ENCODE measurements at regions not wholly inside any gene's neighbourhood (a gene's known extent, or its start where the extent isn't known, plus 50 kb on each side); places are given as distances from the start of the nearest gene placed in this dataset.

GRCh38 chr12:19012965-19013364, 116.6 kb upstream of the PLEKHA5 start:
- Histone ChIP-seq H3K4me3 (ENCODE audit: low read length) (no peak overlapping the region), H3K9ac (ENCODE audit: low read length) (no peak overlapping the region), H3F3A (ENCODE audit: low read length, unreplicated experiment) (no peaks in the 10 kb centered on the region), H3K27me3 (ENCODE audit: low read length) (no peaks in the 10 kb centered on the region), H3K79me2 (ENCODE audit: low read length) (no peaks in the 10 kb centered on the region), H3K36me3 (ENCODE audit: low read depth, low read length) (no peaks in the 10 kb centered on the region), H3K27ac (ENCODE audit: low read length) (0 out of 2 replicates have a peak overlapping the region, but pooled peaks have one; percentile 3), H3K4me1 (ENCODE audit: insufficient read depth, low read length) (peaks cover 17% of the 10 kb centered on the region), H3K9me2 (replicated peaks; ENCODE audit: low read length) (no peaks in the 10 kb centered on the region; the same call in 1 of the 2 replicates), H4K20me1 (ENCODE audit: low read length) (no peaks in the 10 kb centered on the region), H3K9me3 (ENCODE audit: low read length) (no peaks in the 10 kb centered on the region), H2AFZ (ENCODE audit: low read length) (no peak overlapping the region), H3K4me2 (ENCODE audit: low read length) (0 out of 2 replicates have a peak overlapping the region, but pooled peaks have one; percentile 0)
- no peak for TF ChIP-seq EZH2 (IDR thresholded peaks at IDR 0.05; ENCODE audit: low read length, unreplicated experiment)
- TF ChIP-seq EZH2phosphoT487 (IDR thresholded peaks at IDR 0.05; ENCODE audit: borderline replicate concordance, low read length), result no peak
- TF ChIP-seq, protein P1, sequence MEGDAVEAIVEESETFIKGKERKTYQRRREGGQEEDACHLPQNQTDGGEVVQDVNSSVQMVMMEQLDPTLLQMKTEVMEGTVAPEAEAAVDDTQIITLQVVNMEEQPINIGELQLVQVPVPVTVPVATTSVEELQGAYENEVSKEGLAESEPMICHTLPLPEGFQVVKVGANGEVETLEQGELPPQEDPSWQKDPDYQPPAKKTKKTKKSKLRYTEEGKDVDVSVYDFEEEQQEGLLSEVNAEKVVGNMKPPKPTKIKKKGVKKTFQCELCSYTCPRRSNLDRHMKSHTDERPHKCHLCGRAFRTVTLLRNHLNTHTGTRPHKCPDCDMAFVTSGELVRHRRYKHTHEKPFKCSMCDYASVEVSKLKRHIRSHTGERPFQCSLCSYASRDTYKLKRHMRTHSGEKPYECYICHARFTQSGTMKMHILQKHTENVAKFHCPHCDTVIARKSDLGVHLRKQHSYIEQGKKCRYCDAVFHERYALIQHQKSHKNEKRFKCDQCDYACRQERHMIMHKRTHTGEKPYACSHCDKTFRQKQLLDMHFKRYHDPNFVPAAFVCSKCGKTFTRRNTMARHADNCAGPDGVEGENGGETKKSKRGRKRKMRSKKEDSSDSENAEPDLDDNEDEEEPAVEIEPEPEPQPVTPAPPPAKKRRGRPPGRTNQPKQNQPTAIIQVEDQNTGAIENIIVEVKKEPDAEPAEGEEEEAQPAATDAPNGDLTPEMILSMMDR (conservative IDR thresholded peaks at IDR 0.05; ENCODE audit: low read depth, low read length), result no peak
- ATAC-seq (peak; percentile 51), DNase-seq (peak; percentile 39)
- intact Hi-C loops (cut with micrococcal nuclease), result loop anchor here (10.0 kb wide), 1 partner anchor 148 kb away; no protein-coding TSS in a partner anchor
- no TSS peak for BruUV-seq (replicated peaks)
- CTCF ChIA-PET, result no interaction called here
- POLR2A ChIA-PET (ENCODE audit: unreplicated experiment), result no interaction called here

GRCh38 chr12:19014240-19014639, 115.3 kb upstream of the PLEKHA5 start:
- H3K4me2 ChIP-seq (ENCODE audit: low read length), result no peak overlapping the region
- CTCF ChIA-PET, result no interaction called here
- no peaks in the 10 kb centered on the region for H3K9me3 ChIP-seq (ENCODE audit: low read length)
- H3K4me1 ChIP-seq (ENCODE audit: insufficient read depth, low read length), result peaks cover 28% of the 10 kb centered on the region
- no TSS peak for BruUV-seq (replicated peaks)
- no peaks in the 10 kb centered on the region; the same call in 1 of the 2 replicates for H3K9me2 ChIP-seq (replicated peaks; ENCODE audit: low read length)
- H3K27ac ChIP-seq (ENCODE audit: low read length), result no peak overlapping the region
- H3F3A ChIP-seq (ENCODE audit: low read length, unreplicated experiment), result no peaks in the 10 kb centered on the region
- no peaks in the 10 kb centered on the region for H3K79me2 ChIP-seq (ENCODE audit: low read length)
- POLR2A ChIA-PET (ENCODE audit: unreplicated experiment), result no interaction called here
- DNase-seq, result no peak
- H3K4me3 ChIP-seq (ENCODE audit: low read length), result no peak overlapping the region
- H2AFZ ChIP-seq (ENCODE audit: low read length), result no peak overlapping the region
- no peak for ATAC-seq
- H4K20me1 ChIP-seq (ENCODE audit: low read length), result no peaks in the 10 kb centered on the region
- no peaks in the 10 kb centered on the region for H3K27me3 ChIP-seq (ENCODE audit: low read length)
- intact Hi-C loops (cut with micrococcal nuclease), result loop anchor here (10.0 kb wide), 1 partner anchor 149 kb away; no protein-coding TSS in a partner anchor
- H3K36me3 ChIP-seq (ENCODE audit: low read depth, low read length), result no peaks in the 10 kb centered on the region
- no peak for TF ChIP-seq EZH2 (IDR thresholded peaks at IDR 0.05; ENCODE audit: low read length, unreplicated experiment)
- TF ChIP-seq EZH2phosphoT487 (IDR thresholded peaks at IDR 0.05; ENCODE audit: borderline replicate concordance, low read length), result no peak
- no peak overlapping the region for H3K9ac ChIP-seq (ENCODE audit: low read length)

- ChIA-PET POLR2A (ENCODE audit: unreplicated experiment) (no interaction called here), CTCF (no interaction called here)
- no peaks in the 10 kb centered on the region for H3K79me2 ChIP-seq (ENCODE audit: low read length)
- no peak overlapping the region for H3K4me3 ChIP-seq (ENCODE audit: low read length)
- no TSS peak for BruUV-seq (replicated peaks)
- H4K20me1 ChIP-seq (ENCODE audit: low read length), result no peaks in the 10 kb centered on the region
- no peaks in the 10 kb centered on the region for H3K9me3 ChIP-seq (ENCODE audit: low read length)
- H3K36me3 ChIP-seq (ENCODE audit: low read depth, low read length), result no peaks in the 10 kb centered on the region
- no peaks in the 10 kb centered on the region for H3K27me3 ChIP-seq (ENCODE audit: low read length)
- H3K4me2 ChIP-seq (ENCODE audit: low read length), result no peak overlapping the region
- no peaks in the 10 kb centered on the region for H3F3A ChIP-seq (ENCODE audit: low read length, unreplicated experiment)
- no peaks in the 10 kb centered on the region; the same call in 1 of the 2 replicates for H3K9me2 ChIP-seq (replicated peaks; ENCODE audit: low read length)
- H3K4me1 ChIP-seq (ENCODE audit: insufficient read depth, low read length), result peaks cover 37% of the 10 kb centered on the region
- DNase-seq (no peak), ATAC-seq (no peak)
- H3K27ac ChIP-seq (ENCODE audit: low read length), result no peak overlapping the region
- intact Hi-C loops (cut with micrococcal nuclease), result loop anchor here (10.0 kb wide), 1 partner anchor 150 kb away; no protein-coding TSS in a partner anchor
- no peak overlapping the region for H3K9ac ChIP-seq (ENCODE audit: low read length)
- H2AFZ ChIP-seq (ENCODE audit: low read length), result no peak overlapping the region
- TF ChIP-seq EZH2phosphoT487 (IDR thresholded peaks at IDR 0.05; ENCODE audit: borderline replicate concordance, low read length) (no peak), EZH2 (IDR thresholded peaks at IDR 0.05; ENCODE audit: low read length, unreplicated experiment) (no peak)
- TF ChIP-seq, protein P1 (conservative IDR thresholded peaks at IDR 0.05; ENCODE audit: low read depth, low read length), result no peak
Observed at GRCh38 chr12:19015285-19015684, 114.2 kb upstream of the PLEKHA5 start.

Measured in PC-3 (cell line).